Thyroid gland (tissue), 4 donors: ENCODE measurements at regions not wholly inside any gene's neighbourhood (a gene's known extent, or its start where the extent isn't known, plus 50 kb on each side); places are given as distances from the start of the nearest gene placed in this dataset.
A peak's percentile ranks its signal among the peaks of the same experiment; 100 is the strongest.

Experiments used
- DNase-seq, 2 donors: peaks; one replicate each; pipeline ENCODE4 v3.0.0-alpha.2; 2019
- H3K27ac ChIP-seq, 3 donors: fragments of 200-600 bp; sonication (generic); 1 replicate in 2 of 3; 2 replicates in 1 of 3; pipeline ENCODE4 v1.5.1; 2016 to 2019; ENCODE audit warnings: mild to moderate bottlenecking in 1 of 3, moderate library complexity in 1 of 3
- H3K27me3 ChIP-seq: fragments of 200-600 bp; sonication (generic); one replicate; pipeline ENCODE4 v1.5.1; 2019
- H3K36me3 ChIP-seq, 2 donors: fragments of 200-600 bp; sonication (generic); one replicate each; pipeline ENCODE4 v1.5.1; 2016 to 2019
- H3K4me1 ChIP-seq, 2 donors: fragments of 200-600 bp; sonication (generic); one replicate each; pipeline ENCODE4 v1.5.1; 2017 to 2019
- H3K4me3 ChIP-seq, 3 donors: fragments of 200-600 bp; sonication (generic); replicated peaks in 1 of 3; 1 replicate in 2 of 3; 2 replicates in 1 of 3; pipeline ENCODE4 v1.5.1; 2016; ENCODE audit warnings: mild to moderate bottlenecking in 1 of 3
- H3K9me3 ChIP-seq: fragments of 200-600 bp; sonication (generic); one replicate; pipeline ENCODE4 v1.5.1; 2017
- POLR2A ChIP-seq, 2 donors: fragments of 450-650 bp; IDR thresholded peaks; one replicate each; pipeline ENCODE4 v1.6.1; 2017; ENCODE audit warnings: antibody characterized with exemption in 2 of 2, mild to moderate bottlenecking in 2 of 2, moderate library complexity in 1 of 2
- WGBS, 2 donors: methylation state at CpG; one replicate each; pipeline ENCODE4 v1.1.5; 2017; 5-methylcytosine and 5-hydroxymethylcytosine counted together
- intact Hi-C: fragments of 100-400 bp; cut with DNase I; formaldehyde crosslinking; loops from one replicate; pipeline ENCODE4 v1.15.1; 2023
- TF ChIP-seq, protein P1 (sequence below), 6 experiments: fragments of 200-600 bp in 3 of 6; fragments of 450-650 bp in 3 of 6; sonication (generic) in 3 of 6; IDR thresholded peaks; one replicate each; pipeline ENCODE4 v1.5.1; 2016 to 2019; ENCODE audit warnings: antibody characterized with exemption in 6 of 6, mild to moderate bottlenecking in 2 of 6, inconsistent platforms in 1 of 6, moderate library complexity in 1 of 6

DNA sequence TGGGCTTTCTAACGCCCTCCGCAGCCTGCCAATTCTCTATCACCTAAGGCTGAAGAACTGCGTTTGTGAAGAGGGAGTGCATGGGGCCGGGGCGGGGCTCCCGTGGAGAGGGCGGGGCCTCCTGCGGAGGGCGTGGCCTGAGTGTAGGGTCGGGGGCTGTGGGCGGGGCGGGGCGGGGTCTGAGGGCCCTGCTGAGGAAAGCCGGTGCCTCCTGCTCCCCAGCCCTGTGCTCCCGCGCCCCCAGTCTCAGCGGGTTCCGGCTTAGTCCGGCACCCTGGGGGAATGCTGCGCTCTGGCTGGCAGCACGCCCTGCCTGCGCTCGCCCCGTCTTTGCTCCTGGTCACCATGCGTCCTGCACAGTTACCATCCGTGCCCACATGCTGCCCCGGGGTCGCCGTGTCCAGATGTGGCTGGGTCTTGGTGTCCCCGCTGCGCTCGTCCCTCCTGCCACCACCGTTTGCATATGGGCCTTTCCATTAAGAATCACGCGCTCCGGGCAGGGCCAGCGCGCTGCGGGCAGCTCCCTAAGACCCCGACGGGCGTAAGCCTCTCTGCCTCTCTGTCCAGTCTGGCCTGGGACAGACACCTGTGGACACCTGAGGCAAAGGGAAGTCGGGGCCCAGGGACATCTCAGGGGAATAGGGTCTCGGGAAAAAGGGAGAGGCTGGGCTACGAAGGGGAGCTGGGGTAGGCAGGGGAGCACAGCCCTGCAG is 144.0 kb upstream of the RET start:
- no peak overlapping the region for H3K4me3 ChIP-seq
- WGBS, 2 donors: 5 to 7% methylated on average over 10 to 30 of the region's 45 CpGs
- TF ChIP-seq, protein P1, sequence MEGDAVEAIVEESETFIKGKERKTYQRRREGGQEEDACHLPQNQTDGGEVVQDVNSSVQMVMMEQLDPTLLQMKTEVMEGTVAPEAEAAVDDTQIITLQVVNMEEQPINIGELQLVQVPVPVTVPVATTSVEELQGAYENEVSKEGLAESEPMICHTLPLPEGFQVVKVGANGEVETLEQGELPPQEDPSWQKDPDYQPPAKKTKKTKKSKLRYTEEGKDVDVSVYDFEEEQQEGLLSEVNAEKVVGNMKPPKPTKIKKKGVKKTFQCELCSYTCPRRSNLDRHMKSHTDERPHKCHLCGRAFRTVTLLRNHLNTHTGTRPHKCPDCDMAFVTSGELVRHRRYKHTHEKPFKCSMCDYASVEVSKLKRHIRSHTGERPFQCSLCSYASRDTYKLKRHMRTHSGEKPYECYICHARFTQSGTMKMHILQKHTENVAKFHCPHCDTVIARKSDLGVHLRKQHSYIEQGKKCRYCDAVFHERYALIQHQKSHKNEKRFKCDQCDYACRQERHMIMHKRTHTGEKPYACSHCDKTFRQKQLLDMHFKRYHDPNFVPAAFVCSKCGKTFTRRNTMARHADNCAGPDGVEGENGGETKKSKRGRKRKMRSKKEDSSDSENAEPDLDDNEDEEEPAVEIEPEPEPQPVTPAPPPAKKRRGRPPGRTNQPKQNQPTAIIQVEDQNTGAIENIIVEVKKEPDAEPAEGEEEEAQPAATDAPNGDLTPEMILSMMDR (IDR thresholded peaks at IDR 0.05): no peak
- no peak for TF ChIP-seq POLR2A (IDR thresholded peaks at IDR 0.05)
- DNase-seq: no peak
- intact Hi-C loops: no loop called here
- H3K9me3 ChIP-seq: no peaks in the 10 kb centered on the region
- H3K27me3 ChIP-seq: peaks cover 5% of the 10 kb centered on the region
- H3K36me3 ChIP-seq: no peaks in the 10 kb centered on the region
- peaks cover 12 to 13% of the 10 kb centered on the region in 2 donors for H3K4me1 ChIP-seq
- H3K27ac ChIP-seq: no peak overlapping the region

DNA sequence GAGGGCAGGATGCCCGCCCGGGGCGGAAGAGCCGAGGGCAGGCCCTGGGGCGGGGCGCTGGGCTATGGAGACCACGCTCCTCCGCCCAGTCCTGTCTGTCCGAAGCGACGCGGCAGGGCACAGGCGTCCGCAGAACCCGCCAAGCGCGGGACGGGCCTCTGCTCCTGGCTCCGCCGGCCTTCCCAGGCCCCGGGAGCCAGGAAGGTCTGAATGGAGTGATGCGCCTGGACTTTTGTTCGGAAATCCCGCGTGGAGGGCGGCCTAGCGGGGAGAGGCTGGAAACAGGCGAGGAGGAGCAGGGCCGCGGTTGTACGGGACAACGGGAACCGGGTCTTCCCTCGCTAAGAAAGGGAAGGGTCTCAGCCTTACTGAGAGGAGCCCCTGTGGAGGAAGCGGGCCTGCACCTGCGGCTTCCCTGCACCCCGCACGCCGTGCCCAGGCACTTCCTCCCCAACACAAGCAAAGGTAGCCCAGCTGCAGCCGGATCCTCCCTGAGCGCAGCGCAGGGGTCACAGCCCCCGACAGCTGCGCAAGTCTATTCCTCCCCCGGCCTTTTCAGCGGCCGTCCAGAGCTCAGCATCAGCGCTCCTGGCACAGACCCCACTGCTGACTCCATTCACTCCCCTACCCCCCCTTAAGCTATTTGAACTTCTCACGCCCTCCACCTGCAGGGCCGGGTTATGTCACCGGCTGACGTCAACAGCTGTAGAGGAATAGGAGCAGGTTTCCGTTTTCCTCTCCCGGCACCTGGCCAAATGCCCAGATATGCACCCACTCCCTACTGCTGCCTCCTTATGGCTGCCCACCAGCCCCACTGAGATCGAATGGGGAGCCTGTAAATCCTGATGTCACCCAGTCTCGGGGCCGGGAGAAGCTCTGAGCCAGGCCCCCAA is 143.2 kb upstream of the RET start:
- WGBS, 2 donors: 11 to 19% methylated on average over 28 to 38 of the region's 57 CpGs
- Histone ChIP-seq H3K36me3 (no peaks in the 10 kb centered on the region), H3K4me1 (peaks cover 12 to 13% of the 10 kb centered on the region in 2 donors), H3K9me3 (no peaks in the 10 kb centered on the region), H3K27me3 (peaks cover 5% of the 10 kb centered on the region), H3K27ac (no peak overlapping the region), H3K4me3 (no peak overlapping the region)
- TF ChIP-seq POLR2A (IDR thresholded peaks at IDR 0.05): no peak
- TF ChIP-seq, protein P1 (IDR thresholded peaks at IDR 0.05): no peak
- peak; percentile 12 to 19 for DNase-seq
- intact Hi-C loops: no loop called here

DNA sequence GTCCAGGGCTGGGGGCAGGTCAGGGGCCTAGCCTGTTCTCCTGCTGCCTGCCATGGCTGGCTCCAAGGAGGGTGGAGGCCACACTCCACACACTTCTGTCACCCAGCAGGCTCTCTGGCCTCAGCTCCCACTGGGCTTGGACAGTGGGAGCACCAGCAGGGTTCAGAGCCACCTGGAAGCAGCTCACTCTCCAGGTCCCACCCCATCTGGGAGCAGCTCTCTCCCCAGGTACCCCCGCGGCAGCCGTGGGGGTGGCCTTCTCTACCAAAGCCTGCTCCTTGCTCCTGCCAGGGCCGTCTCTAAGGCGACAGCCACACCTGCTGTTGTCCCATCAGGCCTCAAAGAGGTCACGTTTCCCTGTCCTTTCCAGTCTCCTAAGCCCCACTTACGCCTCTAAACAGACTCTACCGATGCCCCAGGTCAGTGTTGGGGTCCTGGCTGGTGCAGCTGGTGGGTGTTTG is 142.5 kb upstream of the RET start:
- Histone ChIP-seq H3K4me3 (no peak overlapping the region), H3K36me3 (no peaks in the 10 kb centered on the region), H3K27ac (no peak overlapping the region), H3K9me3 (no peaks in the 10 kb centered on the region), H3K4me1 (peaks cover 12 to 13% of the 10 kb centered on the region in 2 donors), H3K27me3 (peaks cover 5% of the 10 kb centered on the region)
- DNase-seq: no peak
- intact Hi-C loops: no loop called here
- 82 to 90% methylated on average over 8 of the region's 8 CpGs for WGBS, 2 donors
- TF ChIP-seq POLR2A (IDR thresholded peaks at IDR 0.05): no peak
- TF ChIP-seq, protein P1 (IDR thresholded peaks at IDR 0.05): no peak

DNA sequence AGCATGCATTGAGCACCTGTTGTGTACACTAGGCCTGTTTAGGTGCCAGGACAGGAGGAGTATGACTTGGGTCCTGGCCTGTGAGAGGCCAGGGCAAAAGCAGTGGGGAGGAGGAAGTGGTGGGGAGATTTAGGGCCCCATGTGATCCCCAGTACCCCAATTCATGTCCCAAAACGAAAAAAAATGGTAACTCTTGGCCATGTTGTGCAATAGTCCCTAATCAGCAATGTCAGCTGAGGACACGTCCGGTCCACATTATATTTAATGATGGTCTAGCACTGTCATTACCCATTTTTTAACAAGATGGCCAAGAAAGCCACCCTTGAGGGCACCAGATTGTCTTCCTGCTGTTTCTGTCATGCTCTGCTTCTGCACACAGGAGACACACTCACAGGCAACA is 142.0 kb upstream of the RET start:
- no peak for TF ChIP-seq POLR2A (IDR thresholded peaks at IDR 0.05)
- TF ChIP-seq, protein P1 (IDR thresholded peaks at IDR 0.05): no peak
- H3K36me3 ChIP-seq: no peaks in the 10 kb centered on the region
- peaks cover 12 to 13% of the 10 kb centered on the region in 2 donors for H3K4me1 ChIP-seq
- no peaks in the 10 kb centered on the region for H3K9me3 ChIP-seq
- 86 to 95% methylated on average over 3 of the region's 3 CpGs for WGBS, 2 donors
- H3K27me3 ChIP-seq: peaks cover 5% of the 10 kb centered on the region
- H3K27ac ChIP-seq: no peak overlapping the region
- H3K4me3 ChIP-seq: no peak overlapping the region
- DNase-seq: no peak
- intact Hi-C loops: no loop called here

DNA sequence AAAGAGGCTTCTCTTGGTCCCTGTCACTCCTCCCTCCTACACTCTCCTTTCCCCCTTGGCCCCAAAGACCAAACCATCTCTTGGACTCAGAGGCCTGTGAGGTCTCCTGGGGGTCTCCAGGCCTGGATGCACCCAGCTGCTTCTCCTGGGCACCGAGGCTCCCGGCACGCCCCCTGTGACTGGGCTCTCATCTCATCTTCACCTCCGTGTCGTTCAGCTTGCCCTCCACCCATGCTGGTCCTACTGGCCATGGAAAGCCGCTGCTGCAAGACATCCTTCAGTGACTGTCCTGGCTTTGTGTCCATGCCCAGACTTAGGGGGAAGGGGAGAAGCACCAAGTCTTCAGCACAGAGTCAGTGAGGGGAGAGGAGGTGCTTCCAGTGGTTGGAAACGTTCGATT is 141.4 kb upstream of the RET start:
- no peaks in the 10 kb centered on the region for H3K9me3 ChIP-seq
- no peak overlapping the region for H3K4me3 ChIP-seq
- no peak for TF ChIP-seq POLR2A (IDR thresholded peaks at IDR 0.05)
- TF ChIP-seq, protein P1 (IDR thresholded peaks at IDR 0.05): no peak
- H3K36me3 ChIP-seq: no peaks in the 10 kb centered on the region
- intact Hi-C loops: no loop called here
- H3K27me3 ChIP-seq: peaks cover 5% of the 10 kb centered on the region
- peaks cover 12 to 13% of the 10 kb centered on the region in 2 donors for H3K4me1 ChIP-seq
- WGBS, 2 donors: 75 to 84% methylated on average over 8 of the region's 8 CpGs
- DNase-seq: no peak
- no peak overlapping the region for H3K27ac ChIP-seq
